HG03565 (cell line): ENCODE measurements at regions not wholly inside any gene's neighbourhood (a gene's known extent, or its start where the extent isn't known, plus 50 kb on each side); places are given as distances from the start of the nearest gene placed in this dataset.

Experiments used
- ATAC-seq: cut with Tn5 transposase; IDR thresholded peaks from one replicate; pipeline ENCODE4 v1.9.1; 2021; ENCODE audit warnings: mild to moderate bottlenecking, moderate library complexity; ENCODE audit not compliant: unreplicated experiment

DNA sequence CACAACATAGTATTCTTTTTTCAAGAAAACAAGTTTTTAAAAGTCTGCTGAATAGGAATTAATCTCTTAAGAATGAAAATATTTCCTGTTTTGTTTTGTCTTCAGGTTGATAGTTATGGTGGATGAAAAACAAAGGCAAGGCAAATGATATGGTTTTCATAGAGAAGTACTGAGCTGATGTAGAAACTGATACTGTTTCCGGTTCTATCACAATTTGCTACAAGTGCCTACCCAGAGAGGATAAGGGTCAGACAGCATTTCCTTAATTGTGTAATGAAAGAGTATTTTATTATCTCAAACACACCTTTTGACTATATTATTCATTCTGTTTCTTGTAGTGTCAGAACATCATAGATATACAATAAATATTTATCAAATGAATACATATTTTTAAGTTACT is 836.3 kb downstream of the SQOR start:
- no peak for ATAC-seq

- no peak for ATAC-seq
Measured at GRCh38 chr15:46489276-46489675, 854.4 kb downstream of the SQOR start.

DNA sequence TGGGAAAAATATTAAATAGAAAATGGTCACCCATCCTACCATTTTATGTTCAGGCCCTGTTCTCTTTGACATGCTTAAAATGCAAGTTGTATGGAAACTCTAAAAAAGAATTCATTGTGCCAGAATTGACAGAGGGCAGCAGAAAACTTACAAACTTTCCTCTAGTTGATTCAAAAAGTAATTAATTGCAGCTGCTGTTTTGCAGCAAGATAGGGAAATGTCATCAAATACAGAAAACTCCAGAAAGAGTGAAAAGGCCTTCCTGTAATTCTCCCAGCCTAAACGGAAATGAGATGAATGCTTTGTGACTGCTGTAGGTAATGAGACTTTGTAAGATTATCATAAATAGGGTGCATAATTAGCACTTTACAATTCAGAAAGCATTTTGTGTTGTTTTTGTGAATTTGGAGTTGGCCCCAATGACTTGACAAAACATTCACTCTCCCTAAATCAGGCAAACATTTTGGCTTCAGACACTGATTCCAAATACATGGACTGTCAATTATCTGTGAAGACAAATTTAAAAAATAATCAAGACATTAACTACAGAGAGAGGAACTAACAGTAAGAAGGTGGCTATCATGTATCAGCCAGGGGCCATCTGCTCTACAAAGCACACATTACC is 861.8 kb downstream of the SQOR start:
- no peak for ATAC-seq

GRCh38 chr15:46502667-46503066 is 867.8 kb downstream of the SQOR start:
- ATAC-seq, result no peak

DNA sequence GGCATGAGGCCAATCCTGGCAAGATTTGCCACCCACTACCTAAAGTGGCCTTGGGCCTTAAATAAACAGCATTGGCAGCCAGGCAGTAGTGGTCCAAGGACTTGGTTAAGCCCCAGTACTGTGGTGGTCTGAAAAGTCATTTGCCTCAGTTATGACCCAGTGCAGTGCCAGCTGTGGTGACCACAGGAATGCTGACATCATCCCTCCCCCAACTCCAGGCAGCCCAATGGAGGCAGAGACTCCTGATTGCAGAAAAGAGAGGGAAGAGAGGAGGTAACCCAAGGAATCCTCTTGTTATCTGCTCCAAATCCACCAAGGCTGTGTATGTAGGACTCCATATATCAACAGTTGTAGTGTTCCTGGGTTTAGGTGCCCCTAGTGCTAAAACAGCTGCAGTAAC is 883.6 kb downstream of the SQOR start:
- ATAC-seq, result no peak

DNA sequence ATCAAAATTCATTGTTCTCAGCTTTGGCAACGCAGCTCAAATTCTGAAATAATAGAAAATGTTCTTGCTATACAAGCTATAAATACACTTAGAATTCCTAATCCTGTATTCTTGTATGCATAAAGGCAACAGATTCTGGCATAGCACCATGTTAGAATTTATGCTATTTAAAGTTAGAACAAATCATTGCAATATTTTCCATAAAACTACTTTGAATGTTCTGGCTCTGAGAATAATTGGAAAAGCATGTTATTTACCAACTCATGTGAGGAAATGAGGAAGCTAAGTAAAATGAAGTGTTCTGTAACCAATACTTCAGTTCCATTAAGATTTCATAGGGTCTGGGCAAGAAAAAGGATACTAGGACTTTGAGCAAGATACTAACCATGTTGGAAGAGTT is 888.9 kb downstream of the SQOR start:
- ATAC-seq, result no peak

DNA sequence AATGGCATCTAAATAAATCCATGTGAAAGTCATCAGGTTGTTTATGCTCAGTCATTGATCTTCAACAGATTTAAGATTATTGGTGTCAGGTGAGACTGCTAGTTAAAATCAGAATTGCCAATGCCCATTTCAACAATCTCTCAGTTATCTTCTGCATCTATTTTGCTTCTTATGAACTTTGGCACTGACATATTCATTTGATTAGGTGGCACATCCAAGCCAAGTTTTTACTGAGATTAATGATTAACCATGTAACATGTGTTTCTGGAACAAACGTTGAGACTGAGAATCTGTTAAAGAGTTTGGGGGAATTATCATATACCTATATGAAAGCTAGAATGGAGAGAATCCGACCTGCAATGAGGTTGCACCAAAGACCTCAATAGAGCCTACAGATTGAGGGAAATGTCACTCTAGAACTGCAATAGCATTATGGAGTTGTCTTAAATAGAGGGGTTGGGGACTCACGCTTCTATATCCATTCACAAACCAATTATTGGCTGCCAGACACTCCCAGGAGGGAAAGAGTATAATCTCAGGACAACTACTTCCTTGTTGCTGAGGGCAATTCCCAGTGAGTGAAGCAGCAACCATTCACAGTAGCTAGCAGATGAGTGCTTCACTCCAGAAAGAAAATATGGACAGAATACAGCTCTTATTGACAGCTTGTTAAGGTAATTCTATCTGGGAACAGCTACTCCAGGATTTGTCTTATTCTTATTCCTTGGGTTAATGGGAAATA is 891.3 kb downstream of the SQOR start:
- no peak for ATAC-seq

DNA sequence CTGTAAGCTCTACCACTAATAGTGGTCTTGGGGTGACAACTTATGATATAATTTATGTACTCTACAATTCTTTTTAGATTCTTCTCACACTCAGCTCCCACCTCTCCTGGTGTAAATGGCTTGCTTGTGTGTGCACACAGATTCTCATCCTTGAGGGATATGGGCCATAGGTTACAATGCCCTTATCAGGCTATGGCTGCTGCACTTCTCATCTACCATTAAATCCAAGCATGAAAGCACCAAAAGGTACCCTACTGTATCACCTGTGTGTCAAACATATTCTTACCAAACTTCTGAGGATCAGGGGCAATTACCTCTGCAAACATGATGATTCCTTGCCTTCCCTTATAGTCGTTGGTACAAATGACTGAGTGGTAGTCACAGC is 891.9 kb downstream of the SQOR start:
- no peak for ATAC-seq

DNA sequence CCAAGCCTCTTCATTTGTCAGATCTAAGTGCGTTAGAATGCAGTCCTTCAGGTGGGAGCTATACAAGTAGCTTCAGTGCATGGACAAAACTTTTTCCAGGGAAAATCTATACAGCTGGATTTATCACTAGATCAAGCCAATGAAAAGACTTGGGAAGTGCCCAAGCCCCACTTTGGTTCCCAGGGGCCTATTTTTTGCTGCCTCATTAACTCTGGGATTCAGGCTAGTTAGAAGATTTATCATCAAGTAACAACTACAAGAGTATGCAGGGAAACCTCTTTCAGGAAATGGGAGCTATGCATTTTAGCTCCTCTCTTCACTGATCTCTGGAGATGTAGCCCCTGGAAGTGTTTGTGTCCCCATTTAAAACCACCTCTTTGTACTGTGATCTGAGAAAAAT is 908.8 kb downstream of the SQOR start:
- no peak for ATAC-seq

- no peak for ATAC-seq
Measured at GRCh38 chr15:46548989-46549388, 914.2 kb downstream of the SQOR start.

DNA sequence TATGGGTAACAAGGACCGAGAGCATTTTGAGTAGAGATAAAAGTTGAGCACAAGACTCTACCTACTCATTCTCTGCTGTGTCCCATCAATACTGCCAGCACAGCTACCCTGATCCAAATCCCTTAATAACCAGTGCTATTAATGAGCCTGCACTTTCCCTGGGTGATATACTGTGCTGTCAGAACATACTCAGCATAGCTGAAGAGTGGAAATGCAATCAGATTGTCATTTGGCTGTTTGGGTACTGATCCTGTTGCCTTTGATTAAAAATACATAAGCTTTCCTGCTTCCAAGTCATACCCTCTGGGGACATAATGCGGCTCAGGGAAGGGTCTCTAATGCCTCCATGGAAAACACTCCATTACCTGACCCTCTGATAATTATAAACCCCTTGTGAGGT is 917.5 kb downstream of the SQOR start:
- no peak for ATAC-seq

- no peak for ATAC-seq
Measured at GRCh38 chr15:46555547-46555946, 920.7 kb downstream of the SQOR start.

DNA sequence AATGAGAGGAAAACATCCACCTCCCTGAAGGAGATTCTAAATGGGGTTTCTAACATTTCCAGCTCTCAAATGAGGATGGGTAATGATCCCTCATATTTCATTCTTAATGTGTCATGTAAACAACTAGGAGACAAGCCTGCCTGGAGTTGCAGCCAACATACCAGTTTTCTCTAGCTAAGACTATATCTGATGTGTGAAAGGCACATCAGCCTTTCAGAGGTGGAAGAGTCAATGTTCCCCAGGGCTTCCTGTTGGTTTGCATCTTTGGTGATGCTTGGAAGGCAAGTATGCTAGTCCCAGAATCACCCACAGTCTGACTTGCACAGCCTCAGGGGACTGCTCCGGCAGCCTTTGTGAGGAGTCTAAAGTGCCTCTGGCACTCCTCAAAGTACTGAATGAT is 921.2 kb downstream of the SQOR start:
- no peak for ATAC-seq

GRCh38 chr15:46556559-46557379 is 921.9 kb downstream of the SQOR start:
- ATAC-seq, result no peak

- no peak for ATAC-seq
Measured at GRCh38 chr15:46567968-46568367, 933.1 kb downstream of the SQOR start.

- no peak for ATAC-seq
Measured at GRCh38 chr15:46569781-46570180, 935.0 kb downstream of the SQOR start.

DNA sequence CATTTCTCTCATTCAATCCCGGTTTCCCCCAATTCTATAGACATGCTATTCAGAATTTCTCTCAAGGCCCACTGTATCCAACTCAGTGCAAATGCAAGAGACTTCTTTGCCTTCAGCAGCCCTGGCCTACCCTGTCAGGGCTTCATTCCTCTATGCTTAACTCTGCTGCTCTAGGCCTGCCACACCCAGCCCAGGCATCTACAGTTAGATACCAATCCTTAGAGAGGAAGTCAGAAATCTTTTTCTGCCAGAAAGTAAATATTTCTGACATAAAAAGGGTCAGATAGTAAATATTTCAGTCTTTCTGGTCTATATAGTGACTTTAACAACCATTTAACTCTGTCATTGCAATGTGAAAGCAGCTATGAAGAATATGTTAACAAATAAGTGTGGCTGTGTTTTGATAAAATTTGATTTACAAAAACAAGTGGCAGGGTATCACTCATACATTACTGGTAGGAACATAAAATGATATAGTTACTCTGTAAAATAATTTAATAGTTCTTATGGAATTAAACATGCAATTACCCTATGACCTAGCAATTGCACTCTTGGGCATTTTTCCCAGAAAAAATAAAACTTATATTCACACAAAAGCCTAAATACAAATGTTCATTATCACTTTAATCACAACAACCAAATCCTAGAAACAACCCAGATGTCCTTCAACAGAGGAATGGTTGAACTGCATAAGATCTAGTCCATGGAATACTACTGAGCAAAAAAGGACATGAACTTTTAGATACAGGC is 942.0 kb downstream of the SQOR start:
- no peak for ATAC-seq

DNA sequence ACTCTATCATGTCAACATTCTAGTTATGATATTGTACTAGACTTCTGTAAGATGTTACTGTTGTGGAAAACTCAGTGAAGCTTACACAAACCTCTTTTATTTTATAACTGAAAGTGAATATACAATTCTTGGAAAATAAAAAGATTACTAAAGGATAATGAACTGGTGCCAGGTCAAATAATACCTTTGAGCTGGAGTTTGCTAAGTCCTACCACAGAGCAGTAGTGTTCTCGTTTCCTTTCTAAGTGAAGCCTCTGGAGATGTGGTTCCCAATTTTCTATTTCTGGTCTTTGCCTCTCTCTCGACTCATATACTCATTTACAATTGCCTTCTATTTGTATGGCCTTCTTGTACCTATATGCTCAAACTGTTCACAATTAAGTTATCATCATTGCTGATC is 942.9 kb downstream of the SQOR start:
- no peak for ATAC-seq

DNA sequence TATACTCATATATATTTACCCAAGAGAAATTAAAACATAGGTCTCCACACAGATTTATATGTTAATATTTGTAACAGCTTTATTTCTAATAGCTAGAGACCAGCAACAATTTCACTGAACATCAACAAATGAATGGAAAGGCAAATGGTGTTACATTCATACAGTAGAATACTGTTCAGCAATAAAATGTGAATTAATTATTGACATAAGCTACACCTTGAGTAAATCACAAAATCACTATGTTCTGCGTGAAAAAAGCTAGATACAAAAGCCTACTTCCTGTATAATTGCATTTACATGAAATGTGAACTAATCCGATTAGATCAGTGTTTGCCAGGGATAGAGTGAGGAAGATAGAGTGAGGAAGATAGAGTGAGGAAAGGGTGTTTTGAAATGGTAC is 945.7 kb downstream of the SQOR start:
- no peak for ATAC-seq

DNA sequence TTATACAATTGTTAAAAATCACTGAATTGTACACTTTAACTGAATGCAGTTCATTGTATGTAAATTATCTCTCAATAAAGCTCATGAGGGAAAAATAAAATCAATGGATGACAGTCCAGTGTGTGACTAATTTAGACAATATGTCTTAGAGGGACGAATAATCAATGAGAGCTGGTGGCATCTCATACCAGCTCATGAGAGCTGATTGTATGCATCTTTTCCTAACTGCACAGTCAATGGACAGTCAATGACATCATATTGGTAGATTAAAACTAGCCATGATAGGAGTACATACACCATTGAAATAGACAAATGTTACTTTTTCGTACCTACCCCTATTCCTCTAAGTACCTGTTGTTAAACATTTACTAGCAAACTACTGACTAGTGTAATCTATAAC is 946.1 kb downstream of the SQOR start:
- ATAC-seq, result no peak

GRCh38 chr15:46589088-46589487 is 954.3 kb downstream of the SQOR start:
- no peak for ATAC-seq
